HG03342 (cell line): ENCODE measurements at regions not wholly inside any gene's neighbourhood (a gene's known extent, or its start where the extent isn't known, plus 50 kb on each side); places are given as distances from the start of the nearest gene placed in this dataset.
A peak's percentile ranks its signal among the peaks of the same experiment; 100 is the strongest.

Experiments used
- ATAC-seq: cut with Tn5 transposase; IDR thresholded peaks from one replicate; pipeline ENCODE4 v1.9.1; 2021; ENCODE audit warnings: mild to moderate bottlenecking, moderate library complexity; ENCODE audit not compliant: unreplicated experiment

- ATAC-seq: peak; percentile 69
Measured at GRCh38 chr2:8525582-8526402, 156.1 kb upstream of the ID2 start.

GRCh38 chr2:8526403-8526696 lies 155.5 kb upstream of the ID2 start:
- ATAC-seq: no peak

GRCh38 chr2:8527031-8527430 lies 154.8 kb upstream of the ID2 start:
- ATAC-seq: no peak

GRCh38 chr2:8527676-8528075 lies 154.2 kb upstream of the ID2 start:
- no peak for ATAC-seq

DNA sequence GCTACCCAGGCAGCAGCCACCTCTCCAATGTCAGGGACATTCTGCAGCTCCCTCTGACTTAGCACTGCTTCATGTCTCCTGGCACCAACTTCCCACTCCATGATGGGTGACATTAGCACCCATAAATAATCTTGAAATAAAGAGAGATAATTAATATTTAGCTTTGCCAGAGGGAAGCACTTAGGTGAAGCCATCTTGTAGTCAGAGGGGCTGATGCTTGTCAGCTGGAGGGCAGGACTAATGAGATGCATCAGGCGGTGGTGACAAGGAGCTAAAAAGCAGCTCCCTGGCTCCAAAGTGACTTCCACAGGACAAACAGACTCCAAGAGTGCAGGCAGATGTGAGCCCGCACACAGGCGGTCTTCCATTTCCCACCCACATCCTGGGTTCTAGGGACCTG lies 153.0 kb upstream of the ID2 start:
- no peak for ATAC-seq

GRCh38 chr2:8529706-8530277 lies 152.1 kb upstream of the ID2 start:
- no peak for ATAC-seq

GRCh38 chr2:8531481-8531880 lies 150.4 kb upstream of the ID2 start:
- no peak for ATAC-seq

DNA sequence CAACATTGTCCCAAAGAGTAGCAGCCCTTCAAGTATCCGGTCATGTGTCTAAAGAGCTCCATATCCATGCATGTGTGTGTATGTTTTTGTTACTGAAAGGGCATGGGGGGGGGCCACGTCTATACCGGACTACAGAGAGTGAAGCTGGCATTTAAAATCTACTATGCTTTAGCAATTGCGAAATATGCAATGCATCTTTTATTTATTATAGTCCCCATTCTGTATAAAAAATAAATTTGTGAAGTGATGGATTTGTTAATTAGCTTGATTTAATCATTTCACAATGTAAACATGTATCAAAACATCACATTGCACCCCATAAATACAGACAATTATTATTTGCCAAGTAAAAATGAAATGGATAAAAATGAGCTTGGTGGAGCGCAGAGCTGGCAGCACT lies 149.4 kb upstream of the ID2 start:
- ATAC-seq: no peak

DNA sequence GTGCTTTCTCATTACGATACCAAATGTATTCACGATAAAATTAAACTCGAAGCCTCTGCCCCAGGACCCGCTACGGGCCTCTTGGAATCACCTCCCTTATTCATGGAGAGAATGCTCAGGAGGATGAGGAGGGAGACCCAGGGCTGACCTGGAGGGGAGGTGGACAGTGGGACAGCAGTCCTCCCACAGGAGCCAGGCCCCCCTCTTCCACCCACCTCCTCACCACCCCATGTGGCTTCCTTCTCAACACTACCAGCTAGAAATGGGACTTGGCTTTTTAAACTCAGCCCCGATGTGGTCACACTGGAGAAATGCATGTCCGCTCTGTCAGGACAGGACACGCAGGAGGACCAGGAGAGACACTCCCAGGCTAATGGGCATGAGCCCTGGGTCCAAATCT lies 147.9 kb upstream of the ID2 start:
- no peak for ATAC-seq

- ATAC-seq: no peak
Measured at GRCh38 chr2:8534386-8534728, 147.5 kb upstream of the ID2 start.

DNA sequence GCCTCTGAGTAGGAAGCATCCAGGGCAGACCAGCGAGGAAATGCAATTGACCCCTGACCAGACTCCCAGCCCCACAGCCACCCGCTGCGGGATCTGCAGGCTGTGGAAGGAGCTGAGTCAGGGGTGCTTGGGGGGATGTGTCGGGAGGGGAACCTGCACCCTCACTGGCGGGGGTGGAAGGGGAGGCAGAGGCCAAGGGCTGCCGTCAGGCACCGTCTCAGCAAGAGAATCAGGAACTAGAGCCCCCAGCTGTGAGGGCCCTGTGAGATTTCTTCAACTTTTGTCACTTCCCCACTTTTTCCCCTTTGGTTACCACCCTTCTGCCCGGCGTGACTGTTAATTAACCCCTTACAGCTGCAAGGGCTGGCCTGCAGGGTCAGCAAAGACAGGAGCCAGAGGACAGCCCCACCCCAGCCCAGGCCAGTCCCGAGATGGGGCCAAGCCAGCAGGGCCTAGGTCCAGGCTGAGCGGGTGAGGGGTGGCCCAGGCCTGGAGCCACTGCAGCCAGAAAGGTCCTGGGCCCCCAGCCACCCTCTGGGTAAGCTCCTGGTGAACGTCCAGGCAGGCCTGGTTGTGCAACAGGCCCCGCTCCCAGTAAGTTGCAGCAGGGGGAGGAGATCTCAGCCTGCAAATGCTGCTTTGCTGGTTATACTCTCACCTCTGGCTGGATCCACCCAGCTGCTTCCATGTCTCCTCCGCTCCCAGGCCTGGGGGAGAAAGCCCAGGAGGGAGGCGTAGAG lies 147.0 kb upstream of the ID2 start:
- ATAC-seq: no peak

DNA sequence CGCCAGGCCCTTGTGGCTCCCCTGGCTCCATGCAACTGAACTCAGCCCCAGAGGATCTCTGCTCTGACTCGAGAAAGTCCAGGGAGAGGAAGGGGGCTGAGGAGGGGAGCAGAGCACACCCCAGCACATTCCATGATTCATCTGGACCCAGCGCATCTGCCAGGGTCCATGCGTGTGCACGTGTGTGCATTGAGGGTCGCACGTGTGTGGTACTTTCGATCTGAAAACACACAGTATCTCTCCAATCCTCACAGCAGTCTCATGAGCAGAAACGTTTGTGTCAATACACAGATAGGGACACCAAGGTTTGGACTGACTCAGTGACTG lies 146.4 kb upstream of the ID2 start:
- no peak for ATAC-seq

DNA sequence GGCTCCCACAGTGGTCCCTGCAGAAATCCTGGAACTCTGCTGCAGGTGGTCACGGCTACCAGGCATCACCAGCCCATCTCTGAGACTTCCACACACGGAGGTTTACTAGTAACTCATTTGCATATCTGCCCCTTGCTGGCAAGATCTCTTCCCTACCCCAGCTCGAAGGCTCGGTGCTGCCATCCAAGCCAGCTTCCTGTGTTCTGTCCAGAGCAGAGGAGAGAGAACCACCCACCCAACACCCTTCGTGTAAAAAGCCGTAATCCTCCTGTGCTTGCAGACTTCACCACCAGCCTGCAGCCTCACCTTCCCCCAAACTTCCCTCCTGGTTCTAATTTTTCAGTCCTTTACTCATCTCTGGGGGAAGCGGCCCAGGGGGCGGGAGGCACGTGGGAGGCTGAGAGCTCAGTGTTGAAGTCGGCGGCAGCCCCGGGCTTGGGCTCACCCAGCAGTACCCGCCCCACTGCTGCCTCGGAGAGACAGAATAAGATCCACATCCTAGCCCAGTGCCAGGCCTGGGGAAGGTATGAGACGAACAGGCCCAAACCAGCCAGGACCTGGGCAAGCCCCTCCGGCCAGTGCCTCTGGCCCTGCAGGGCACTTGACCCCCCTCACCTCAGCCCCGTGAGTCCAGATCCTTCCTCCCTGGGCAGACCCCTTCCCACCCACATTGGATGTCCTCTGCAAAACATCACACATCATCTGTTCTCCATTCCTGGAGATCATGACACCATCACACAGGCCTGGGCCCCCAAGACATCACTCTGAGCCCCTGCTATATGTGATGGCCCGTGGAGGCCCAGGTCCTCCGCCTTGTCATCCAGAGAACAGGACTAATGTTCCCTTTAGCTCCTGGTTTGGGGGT lies 145.8 kb upstream of the ID2 start:
- ATAC-seq: no peak

DNA sequence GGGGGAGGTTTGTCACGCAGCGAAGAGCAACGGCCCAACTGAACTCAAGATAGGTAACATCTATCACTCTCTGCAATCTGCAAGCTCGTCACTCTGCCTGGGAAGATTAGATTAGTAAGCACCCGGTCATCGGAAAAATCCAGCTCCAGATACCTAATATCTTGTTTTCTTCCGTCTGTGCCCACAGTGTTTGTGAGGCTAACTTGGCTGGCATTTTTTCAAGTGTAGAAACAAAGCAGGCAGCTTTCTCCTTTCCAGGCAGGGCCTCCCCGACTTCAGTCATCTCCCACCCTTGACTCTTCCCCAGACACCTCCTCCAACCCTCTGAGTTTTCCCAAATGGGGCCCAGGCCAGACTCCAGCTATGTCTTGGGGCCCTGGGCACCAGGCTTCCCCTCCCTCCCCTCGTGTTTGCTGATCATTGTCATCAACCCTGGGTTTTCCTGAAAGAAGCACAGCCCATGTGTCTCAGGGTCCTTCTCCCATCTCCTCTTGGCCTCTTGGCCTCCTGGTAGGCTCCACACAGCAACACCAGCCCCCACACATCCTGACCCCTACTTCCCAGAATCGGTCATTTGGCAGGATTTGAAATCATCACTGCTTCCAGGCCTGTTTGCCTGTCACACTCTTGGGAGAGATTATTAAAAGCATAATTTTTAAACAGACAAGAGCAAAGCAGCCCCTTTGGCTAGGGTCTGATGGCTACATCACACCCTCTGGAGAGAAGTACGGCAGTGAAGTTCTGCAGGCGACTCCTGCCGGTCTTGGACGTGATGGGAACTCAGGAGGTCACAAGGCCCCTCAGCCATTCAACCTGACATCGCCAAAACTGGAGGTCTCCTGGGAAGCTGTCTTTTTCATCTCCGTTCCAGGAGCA lies 144.9 kb upstream of the ID2 start:
- ATAC-seq: no peak

- ATAC-seq: no peak
Measured at GRCh38 chr2:8537562-8538155, 144.2 kb upstream of the ID2 start.

DNA sequence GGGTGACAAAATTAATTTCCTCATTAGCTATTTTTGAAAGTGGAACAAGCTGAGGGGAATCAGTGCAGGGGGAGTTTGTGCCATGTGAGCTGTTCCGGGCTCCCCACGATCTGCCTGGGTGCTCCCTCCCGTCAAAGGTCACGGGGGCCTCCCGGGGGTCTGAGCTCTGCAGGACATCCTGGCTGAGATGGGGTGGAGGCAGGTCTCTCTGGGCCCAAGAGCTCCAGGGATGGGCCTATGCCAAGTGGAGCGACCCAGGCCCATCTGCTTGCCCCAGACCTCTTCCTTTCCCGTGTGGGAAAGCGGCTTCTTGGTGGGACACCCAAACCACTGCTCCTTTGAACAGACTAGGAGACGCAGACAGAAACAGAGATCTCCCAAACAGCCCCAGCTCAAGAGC lies 143.3 kb upstream of the ID2 start:
- ATAC-seq: no peak

DNA sequence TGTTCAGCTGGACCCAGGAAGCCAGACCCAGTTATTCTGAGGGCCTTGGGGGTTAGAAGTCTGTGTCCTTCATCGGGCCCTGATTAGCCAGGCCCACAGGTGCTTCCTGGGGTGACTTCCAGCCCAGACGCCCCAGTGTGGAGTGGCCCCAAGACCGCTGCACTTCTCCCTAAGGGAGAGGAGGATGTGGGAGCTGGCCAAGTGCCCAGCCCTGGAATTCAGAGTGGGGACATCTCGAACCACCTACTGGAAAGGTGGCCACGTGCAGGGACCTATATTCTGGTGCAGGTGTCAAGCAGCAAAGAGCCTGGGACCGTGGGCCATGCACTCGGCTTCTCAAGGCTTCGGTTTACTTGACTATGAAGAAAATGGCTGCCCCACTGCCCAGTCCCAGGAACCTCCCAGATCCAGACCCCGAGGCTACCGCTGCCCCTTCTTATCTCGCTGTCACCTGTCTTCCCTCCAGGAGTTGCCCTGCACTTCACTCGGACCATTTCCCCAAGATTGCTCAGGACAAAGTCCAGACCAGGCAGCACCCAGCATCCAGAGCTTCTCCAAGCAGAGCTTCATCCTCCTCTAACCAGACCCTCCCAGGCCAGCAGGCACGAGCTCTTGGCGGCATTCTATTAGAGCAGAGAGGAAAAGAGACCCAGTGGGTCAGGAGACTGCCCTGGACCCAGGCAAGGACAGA lies 142.8 kb upstream of the ID2 start:
- no peak for ATAC-seq

- no peak for ATAC-seq
Measured at GRCh38 chr2:8539743-8540551, 141.9 kb upstream of the ID2 start.

- no peak for ATAC-seq
Measured at GRCh38 chr2:8540552-8541055, 141.3 kb upstream of the ID2 start.
